ENCODE measurements at regions not wholly inside any gene's neighbourhood (a gene's known extent, or its start where the extent isn't known, plus 50 kb on each side); places are given as distances from the start of the nearest gene placed in this dataset.
"Not testable (repeated sequence)": the region's sequence is repeated elsewhere in the genome, so short reads cannot be mapped to it uniquely, and the experiment has no call there.

- not testable (repeated sequence) for DNase-seq (ENCODE audit: low read depth)
These were observed 136.5 kb downstream of the ZNF92 start for GRCh38 chr7:65510187-65510538.

- not testable (repeated sequence) for DNase-seq (ENCODE audit: low read depth)
These were observed 146.1 kb downstream of the ZNF92 start for GRCh38 chr7:65519751-65520150.

DNA sequence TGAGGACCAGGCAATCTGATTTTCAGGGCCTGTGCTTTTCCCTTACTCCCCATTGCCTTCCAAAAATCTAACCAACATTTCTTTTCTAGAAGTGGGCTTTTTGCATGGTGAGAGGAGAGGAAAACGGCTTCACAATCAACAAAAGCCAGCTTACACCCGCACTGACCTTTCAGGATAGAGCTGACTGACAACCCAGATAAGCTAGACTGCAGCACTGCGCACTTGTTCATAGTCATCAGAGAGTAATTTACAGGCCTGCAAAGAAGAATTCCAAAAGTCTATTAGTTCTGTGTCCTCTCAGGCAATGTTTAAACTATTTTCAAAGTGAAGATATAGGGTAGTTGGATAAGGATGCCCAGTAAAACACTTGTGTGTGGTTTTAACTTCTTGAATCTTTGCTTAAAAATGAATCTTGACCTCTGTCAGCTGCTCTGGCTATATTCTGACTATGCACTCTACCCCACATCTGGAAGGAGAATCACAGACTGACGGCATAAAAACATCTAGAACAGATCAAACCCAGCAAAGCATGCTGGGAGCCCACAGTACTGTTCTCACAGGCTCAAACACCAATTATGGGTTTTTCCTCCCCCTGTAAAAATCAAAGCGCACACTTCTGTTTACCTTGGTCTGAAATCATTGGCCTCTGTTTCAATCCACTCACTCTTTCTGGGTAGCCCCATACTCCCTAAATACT is 172.0 kb downstream of the ZNF92 start:
- not testable (repeated sequence) for DNase-seq (ENCODE audit: low read depth)

- DNase-seq (ENCODE audit: low read depth): not testable (repeated sequence)
These were observed 176.2 kb downstream of the ZNF92 start for GRCh38 chr7:65549589-65550443.

- DNase-seq (ENCODE audit: low read depth): not testable (repeated sequence)
These were observed 176.8 kb downstream of the ZNF92 start for GRCh38 chr7:65550444-65550809.

- not testable (repeated sequence) for DNase-seq (ENCODE audit: low read depth)
These were observed 177.4 kb downstream of the ZNF92 start for GRCh38 chr7:65551042-65551441.

GRCh38 chr7:65554553-65555476 is 181.2 kb downstream of the ZNF92 start:
- not testable (repeated sequence) for DNase-seq (ENCODE audit: low read depth)

DNA sequence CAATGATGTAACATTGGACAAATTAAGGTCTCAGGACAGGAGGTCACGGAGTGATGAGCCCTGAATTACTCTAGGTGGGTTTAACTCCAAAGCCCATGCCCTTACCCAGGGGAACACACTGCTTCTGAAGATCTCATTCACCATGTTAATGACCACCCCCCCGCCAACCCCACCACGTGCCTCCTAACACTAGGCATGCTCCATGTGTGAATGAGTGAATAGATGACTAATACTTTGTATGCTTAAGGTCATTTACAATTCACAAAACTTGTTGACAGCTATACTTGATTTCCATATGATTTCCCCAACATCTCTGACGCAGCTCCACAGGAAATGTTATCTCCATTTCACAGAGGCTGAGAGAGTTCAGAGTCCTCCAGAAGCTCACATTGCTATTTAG is 184.9 kb downstream of the ZNF92 start:
- DNase-seq (ENCODE audit: low read depth): not testable (repeated sequence)

DNA sequence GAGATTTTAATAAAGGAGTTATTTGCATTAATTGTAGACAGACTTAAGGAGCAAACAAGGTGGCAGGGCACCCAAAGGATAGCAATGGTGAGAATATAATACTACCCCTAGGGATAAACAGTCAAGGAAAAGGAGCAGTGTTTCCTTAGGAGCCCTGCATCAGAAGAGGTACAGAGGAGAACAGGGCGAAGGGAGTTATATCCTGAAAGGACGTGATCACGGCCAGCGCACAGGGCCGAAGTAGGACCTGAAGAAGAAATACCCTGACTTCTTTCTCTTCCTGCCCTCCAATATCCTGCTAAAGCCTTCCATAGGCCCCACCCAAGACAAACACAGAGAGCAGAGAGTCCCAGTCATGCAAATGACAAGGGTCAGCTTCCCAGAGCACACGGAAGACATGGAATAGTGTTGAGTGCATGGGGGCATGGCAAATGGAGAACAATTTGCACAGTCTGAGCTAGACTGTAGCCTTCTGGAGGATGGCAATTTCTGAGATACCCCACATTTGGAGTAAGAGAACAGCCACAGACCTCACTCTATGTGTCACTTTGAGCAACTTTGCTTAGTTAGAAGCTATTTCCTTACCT is 188.2 kb downstream of the ZNF92 start:
- DNase-seq (ENCODE audit: low read depth): not testable (repeated sequence)

GRCh38 chr7:65562522-65562921 is 188.9 kb downstream of the ZNF92 start:
- DNase-seq (ENCODE audit: low read depth): not testable (repeated sequence)

- not testable (repeated sequence) for DNase-seq (ENCODE audit: low read depth)
These were observed 189.7 kb downstream of the ZNF92 start for GRCh38 chr7:65563333-65563732.

DNA sequence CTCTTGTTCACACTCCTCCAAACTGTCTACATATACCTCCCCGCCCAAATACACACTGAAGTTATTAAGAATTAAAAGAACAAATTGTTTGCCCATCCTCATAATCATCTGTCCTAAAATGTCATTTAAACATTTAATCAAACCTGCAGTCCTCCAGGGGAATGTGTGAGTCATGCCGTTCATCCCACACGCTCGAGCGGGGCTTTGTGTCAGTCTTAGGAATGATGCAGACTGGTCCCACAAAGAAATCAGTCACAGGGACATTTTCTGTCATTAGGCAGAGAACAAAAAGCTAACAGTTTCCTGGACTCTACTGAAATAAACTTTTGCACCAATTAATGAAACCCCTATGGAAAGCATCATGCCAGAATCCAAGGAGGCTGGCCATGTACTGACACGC is 194.6 kb downstream of the ZNF92 start:
- not testable (repeated sequence) for DNase-seq (ENCODE audit: low read depth)

GRCh38 chr7:65570990-65571389 is 197.3 kb downstream of the ZNF92 start:
- not testable (repeated sequence) for DNase-seq (ENCODE audit: low read depth)

DNA sequence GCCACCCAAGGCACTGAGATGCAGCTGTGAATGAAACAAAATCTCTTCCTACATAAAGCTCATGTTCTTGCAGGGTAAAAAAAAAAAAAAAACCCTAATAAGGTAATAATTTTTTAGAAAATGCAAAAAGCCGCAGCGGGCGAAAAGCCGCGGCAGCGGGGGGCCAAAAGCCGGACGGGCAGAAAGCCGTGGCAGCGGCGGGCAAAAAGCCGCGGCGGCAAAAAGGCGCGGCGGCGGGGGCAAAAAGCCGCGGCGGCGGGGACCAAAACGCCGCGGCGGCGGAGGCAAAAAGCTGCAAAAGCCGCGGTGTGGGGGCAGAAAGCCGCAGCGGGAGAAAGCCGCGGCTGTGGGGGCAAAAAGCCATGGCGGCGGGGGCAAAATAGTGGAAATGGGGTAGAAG is 198.9 kb downstream of the ZNF92 start:
- DNase-seq (ENCODE audit: low read depth): not testable (repeated sequence)

DNA sequence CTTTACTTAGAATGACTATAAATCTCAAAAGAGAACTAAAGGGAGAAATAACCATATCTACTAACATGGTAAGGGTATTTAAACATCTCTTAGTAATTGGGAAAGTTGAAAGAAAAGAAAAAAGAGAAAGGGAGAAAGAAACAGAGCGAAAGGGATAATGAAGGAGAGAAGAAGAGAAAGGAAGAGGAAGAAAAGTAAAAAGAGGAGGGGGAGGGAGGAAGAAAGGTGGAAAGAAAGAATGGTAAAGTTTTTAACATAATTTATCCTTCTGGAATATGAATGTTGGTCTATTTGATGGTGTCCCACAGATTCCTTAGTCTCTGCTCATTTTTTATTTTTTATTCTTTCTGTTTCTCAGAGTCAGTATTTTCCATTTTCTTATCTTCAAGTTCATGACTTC is 202.7 kb downstream of the ZNF92 start:
- DNase-seq (ENCODE audit: low read depth): not testable (repeated sequence)

GRCh38 chr7:65582518-65583119 is 209.0 kb downstream of the ZNF92 start:
- DNase-seq (ENCODE audit: low read depth): not testable (repeated sequence)

DNA sequence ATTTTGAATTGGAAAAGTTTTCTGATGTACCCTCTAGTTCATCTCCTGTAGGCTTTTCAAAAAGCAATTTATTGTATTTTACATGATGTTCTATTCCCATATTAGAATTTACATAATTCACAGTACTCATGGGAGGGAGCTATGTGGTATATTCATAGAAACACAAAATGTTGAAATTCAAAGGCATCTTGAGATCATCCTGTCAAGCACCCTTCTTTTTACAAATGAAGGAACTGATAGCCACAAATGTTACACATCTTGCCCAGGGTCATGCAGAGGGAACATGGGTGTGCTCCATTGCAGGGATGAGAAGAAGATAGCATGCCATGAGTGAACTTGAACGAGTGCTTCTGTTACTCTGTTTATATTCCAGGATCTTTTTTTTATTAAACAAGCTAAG is 228.8 kb downstream of the ZNF92 start:
- not testable (repeated sequence) for DNase-seq (ENCODE audit: low read depth)

GRCh38 chr7:65609131-65609530 is 235.5 kb downstream of the ZNF92 start:
- no peak for DNase-seq (ENCODE audit: low read depth)

DNA sequence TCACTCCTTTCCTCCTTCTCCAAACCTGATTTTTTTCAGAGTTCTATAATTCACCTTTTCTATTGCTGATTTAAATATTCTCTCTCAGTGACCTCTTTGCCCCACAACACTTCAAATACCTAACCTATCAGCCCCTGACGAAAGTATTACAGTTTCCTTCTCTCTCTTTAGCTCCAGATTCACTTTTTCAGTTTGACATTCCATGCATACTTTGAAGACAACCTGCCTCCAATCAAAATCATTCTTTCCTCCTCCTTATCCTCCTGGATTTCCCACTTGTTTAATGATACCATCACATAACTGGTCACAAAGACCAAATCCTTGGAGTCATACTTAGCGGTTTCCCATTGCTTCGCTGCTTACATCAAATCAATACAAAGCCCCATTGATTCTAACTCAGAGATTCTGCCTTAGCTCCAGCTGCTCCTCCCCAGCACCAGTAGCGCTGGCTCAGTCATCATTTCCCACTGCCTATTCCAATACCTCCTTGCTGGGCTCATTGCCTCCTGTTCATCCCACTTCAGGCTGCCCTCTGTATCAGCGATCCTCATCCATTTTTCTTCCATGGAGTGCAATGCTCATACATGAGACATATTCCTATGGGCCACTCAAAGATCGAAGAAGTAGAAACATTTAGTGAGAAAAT is 240.1 kb downstream of the ZNF92 start:
- not testable (repeated sequence) for DNase-seq (ENCODE audit: low read depth)

- not testable (repeated sequence) for DNase-seq (ENCODE audit: low read depth)
These were observed 242.5 kb downstream of the ZNF92 start for GRCh38 chr7:65616111-65616510.

DNA sequence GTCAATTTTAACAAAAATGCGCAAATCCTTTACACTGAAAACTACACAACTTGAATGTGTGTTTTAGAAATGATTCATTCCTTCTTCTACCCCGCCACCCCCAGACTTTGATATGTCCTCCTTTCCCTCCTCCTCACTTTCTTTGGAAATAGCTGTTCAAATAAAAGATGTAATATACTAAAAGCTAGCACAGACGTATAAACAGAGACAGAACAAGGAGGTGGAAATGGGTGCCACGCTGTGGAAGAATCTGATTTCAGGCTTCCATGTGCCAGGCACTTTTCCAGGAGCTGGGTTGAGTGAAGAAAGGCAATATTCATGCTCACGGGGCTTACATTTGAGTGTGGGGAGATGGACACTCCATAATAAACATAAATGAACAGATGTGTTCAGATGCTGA is 246.6 kb downstream of the ZNF92 start:
- not testable (repeated sequence) for DNase-seq (ENCODE audit: low read depth)
